Ovary (tissue), 3 donors: ENCODE measurements at regions not wholly inside any gene's neighbourhood (a gene's known extent, or its start where the extent isn't known, plus 50 kb on each side); places are given as distances from the start of the nearest gene placed in this dataset.

Source experiments
- POLR2A ChIP-seq: fragments of 450-650 bp; IDR thresholded peaks from one replicate; pipeline ENCODE4 v1.6.1; 2017; ENCODE audit warnings: antibody characterized with exemption, mild to moderate bottlenecking, moderate library complexity
- TF ChIP-seq, protein P1 (sequence below), 3 donors: fragments of 450-650 bp in 2 of 3; fragments of 200-600 bp in 1 of 3; IDR thresholded peaks; one replicate each; pipeline versions ENCODE4 v1.5.1 to v1.8.0; 2016 to 2022; ENCODE audit warnings: antibody characterized with exemption in 3 of 3, mild to moderate bottlenecking in 1 of 3
- donor health status: DM: no; HTN: no; CAD: no.

DNA sequence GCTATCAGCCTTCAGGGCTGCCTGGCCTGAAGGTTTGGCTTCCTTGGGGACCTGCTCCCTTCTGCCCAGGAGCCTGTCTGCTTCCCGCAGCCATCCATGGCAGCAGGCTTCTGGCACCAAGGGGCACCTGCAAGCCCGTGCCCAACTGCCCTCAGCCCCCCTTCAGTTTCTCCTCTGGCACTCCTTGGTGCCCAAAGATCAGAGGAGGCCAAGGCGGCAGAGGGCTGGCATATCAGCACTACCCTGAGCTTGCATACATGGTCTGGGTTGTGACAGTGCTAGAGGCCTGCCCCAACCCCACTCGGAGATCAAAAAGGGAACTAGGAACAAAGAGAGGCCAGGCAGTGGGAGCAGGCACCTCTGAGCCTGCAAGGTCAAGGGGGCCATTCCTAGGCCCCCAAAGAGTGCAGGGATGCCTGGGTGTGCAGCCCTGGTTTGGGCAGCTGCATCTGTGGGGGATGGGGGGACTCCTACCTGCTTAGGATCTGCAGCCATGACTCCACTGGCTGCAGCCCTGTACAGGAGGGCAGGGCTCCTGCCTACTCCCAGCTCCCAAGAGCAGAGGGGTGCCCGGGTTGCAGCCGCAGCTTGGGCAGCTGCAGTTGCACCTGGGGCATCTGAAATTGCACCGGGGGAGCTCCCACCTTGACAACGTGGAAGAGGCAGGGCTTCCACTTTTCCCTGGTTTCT, 76.2 kb upstream of the TP63 start:
- TF ChIP-seq, protein P1, sequence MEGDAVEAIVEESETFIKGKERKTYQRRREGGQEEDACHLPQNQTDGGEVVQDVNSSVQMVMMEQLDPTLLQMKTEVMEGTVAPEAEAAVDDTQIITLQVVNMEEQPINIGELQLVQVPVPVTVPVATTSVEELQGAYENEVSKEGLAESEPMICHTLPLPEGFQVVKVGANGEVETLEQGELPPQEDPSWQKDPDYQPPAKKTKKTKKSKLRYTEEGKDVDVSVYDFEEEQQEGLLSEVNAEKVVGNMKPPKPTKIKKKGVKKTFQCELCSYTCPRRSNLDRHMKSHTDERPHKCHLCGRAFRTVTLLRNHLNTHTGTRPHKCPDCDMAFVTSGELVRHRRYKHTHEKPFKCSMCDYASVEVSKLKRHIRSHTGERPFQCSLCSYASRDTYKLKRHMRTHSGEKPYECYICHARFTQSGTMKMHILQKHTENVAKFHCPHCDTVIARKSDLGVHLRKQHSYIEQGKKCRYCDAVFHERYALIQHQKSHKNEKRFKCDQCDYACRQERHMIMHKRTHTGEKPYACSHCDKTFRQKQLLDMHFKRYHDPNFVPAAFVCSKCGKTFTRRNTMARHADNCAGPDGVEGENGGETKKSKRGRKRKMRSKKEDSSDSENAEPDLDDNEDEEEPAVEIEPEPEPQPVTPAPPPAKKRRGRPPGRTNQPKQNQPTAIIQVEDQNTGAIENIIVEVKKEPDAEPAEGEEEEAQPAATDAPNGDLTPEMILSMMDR (IDR thresholded peaks at IDR 0.05) = no peak
- no peak for TF ChIP-seq POLR2A
